Mucosa of gallbladder (tissue), 1 donor: ENCODE measurements at regions not wholly inside any gene's neighbourhood (a gene's known extent, or its start where the extent isn't known, plus 50 kb on each side); places are given as distances from the start of the nearest gene placed in this dataset.

Source experiments
- DNase-seq: peaks from one replicate; pipeline ENCODE4 v3.0.0-alpha.2; 2020; ENCODE audit warnings: low spot score
- donor health status: DM: no; HTN: no; CAD: no.

DNA sequence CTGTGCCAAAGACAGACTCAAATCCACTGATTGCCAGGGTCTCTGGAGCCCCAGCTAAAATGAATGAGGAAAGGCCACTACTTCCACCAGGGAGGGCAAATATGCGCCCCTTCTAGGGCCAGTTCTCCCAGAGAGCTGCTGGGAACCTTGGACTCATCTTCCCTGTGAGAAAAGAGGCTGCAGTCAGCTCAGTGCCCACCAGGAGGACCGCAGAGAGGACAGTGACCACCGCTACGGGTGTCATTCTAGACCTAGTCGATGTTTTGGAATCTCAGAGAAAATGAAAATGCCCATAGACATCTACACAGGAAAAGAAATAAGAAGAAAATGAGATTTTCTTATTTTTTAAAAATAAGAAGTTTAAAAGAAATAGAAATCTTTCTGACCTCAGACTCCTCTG lies 235.1 kb downstream of the UQCRFS1 start:
- no peak for DNase-seq

DNA sequence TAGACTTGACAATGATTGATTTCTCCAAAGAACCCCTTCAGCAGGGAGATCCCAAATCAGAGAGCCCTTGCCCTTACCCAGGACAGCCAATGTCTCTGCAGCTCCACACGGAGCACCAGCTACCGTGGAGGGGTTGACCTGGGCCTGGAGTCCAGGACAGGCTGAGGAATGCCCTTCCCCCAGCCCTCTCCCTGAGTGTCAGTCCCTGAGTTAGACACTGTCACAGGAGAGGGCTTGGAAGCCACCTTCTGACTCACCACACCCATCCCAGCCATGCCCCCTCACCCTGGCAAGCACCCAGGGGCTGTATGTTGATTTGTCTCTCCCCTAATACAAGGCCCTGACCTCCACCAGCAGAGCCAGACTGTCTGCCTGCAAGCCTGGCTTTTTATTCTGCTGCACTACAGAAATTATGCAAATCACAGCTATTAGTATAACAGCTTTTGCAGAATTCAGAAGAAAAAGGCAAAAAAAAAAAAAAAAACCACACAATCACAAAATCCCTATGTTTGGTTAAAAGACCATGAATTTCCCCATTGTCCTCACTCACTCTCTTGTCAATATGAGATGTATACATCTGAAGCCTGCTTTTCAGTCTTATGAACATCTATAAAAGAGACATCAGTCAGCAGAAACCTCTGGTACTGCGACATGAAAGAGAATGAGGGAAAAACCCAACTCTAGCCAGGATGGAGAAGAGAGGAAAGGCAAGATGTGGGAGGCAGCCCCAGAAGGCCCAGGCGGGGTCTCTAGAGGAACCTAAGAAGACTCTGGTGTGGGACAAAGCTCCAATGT lies 240.7 kb downstream of the UQCRFS1 start:
- DNase-seq = no peak

DNA sequence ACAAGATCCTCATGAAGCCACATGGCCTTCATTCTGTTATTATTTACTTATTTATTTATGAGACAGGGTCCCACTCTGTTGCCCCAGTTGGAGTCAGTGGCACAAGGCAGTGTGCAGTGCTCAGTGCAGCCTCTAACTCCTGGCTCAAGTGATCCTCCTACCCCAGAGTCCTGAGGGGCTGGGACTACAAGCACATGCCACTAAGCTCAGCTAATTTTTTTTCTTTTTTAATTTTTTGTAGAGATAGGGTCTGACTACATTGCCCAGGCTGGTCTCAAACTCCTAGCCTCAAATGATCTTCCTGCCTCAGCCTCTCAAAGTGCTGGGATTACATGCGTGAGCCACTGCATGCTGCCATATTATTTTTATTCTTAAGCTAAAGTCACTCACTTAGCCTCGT lies 241.4 kb downstream of the UQCRFS1 start:
- no peak for DNase-seq

DNA sequence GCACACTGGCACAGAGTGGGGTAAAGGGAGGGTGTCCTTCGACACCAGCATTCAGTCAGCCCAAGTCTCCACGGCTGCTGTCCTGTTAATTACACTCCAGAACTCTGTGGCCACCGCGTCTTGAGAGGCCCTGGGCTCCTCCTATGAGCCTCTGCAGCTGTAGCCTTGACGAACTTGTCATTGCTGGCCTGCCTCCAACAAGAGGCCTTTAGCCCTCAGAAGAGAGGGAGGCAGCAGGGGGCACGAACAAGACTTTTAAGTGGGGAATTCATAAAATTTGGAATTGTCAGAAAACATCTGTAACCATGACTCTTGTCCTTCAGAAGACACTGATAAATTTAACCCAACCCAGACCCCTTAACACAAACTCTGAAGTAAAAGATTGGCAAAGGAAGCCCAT lies 241.9 kb downstream of the UQCRFS1 start:
- DNase-seq = no peak

DNA sequence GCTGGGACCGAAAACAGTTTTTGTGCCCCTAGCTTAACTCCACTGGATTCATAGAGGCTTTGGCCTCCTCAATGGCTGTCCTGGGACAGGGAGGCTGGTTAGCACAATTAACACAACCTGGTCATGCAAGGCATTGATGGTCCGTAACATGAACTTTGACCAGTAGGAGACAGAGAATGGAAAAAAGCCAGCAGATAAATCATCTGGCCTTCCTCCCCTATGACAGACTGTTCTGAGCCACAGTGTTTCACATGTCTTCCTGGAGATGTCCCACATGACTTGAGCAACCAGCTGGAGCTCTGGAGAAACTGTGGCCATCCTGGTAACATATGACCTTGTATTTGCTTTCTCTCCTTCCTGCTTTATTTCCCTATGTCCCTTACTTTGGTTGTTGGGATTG lies 244.2 kb downstream of the UQCRFS1 start:
- no peak for DNase-seq

DNA sequence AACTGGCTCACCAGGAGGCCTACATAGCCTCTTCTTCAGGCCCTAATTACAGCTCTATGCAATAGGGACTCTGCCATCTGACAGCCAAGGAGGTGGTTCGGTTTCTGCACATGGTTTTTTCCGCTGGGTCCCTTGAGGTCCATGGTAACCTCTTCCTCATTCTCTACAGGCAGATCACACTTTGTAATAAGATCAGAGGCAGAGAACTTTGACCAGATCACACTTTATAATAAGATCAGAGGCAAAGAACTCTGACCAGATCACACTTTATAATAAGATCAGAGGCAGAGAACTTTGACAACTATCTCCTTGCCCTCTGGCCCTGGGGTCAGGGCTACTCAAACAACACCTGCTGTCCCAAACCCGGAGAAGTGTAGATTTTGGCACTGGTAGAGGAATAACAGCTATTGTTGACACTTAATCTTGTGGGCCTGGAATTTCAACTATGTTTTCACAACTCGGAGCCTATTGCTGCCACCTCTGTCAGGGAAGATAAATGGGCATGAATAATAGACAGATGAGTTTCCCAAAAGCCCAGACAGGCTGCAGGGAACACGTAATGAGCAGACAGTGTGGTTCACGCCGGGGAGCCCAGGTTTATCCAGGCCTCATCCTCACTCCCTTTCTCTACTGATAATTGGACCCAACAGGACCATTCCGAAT lies 246.1 kb downstream of the UQCRFS1 start:
- no peak for DNase-seq

DNA sequence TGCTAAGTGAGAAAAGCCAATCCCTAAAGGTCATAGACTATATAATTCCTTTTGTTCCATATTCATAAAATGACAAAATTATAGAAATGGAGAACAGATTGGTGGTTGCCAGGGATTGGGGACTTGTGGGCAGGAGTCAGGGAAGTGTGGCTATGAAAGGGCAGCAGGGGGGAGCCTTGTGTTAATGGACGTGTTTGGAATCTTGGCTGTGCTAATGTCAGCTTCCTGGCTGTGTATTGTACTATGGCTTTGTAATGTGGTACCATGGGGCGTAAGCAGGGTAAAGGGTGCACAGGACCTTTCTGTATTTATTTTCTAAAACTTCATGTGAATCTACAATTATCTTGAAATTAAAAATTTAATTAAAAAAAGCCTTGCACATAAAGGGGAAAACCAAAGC lies 248.5 kb downstream of the UQCRFS1 start:
- no peak for DNase-seq

DNA sequence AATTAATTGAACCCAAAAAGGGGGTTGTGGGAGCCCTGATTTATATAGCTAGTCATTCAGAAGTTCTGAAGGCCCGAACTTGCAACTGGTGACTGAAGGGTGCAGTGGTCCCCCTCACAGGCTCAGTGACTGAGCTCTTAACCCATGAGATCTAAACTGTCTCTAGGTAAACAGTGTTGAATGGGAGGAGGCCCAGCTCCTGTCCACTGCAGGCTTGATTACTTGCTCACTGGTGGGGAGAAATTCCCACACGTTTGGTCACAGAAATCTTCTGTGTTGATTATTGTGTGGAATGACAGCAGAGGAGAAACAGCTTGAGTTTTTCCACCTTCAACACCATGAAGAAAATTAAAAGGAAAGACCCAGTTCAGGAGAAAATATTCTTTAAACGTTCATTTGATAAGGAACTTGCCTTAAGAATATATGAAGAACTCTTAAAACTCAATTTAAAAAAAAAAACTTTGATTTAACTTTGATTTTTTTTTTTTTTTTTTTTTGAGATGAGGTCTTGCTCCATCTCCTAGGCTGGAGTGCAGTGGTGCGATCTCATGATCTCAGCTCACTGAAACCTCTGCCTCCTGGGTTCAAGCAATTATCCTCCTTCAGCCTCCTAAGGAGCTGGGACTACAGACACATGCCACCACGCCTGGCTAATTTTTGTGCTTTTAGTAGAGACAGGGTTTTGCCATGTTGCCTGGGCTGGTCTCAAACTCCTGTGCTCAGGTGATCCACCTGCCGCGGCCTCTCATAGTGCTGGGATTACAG lies 249.3 kb downstream of the UQCRFS1 start:
- no peak for DNase-seq

DNA sequence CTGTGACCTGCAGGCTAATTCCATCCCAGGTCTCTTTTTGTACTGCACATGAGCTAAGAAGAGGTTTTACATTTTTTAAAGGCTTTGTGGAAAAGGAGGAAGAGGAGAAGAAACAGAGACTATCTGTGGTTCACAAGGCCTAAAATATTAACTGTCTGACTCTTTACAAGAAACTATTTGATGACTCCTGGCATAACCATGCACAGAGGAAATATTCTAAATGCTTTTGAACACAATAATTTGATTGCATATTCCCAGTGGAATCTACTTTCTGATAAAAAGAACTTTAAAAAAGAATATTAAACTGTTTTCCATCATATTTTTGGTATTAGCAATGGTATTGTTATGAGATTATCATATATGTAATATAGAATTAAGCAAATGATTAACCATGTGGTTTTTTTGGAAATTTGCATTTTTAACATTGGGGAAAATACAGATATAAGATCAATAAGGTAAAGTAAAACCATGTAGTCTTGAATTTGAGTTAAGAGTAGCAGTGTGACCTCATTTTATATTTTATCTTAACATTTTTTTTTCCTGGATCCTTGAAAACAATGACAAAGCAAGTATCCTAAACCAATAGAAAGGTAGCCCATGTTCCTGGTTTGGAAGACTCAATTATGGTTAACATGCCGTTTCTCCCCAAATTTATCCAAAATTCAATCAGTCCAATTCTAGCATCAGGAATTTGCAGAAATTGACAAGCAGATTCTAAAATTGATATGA lies 251.0 kb downstream of the UQCRFS1 start:
- DNase-seq = no peak

DNA sequence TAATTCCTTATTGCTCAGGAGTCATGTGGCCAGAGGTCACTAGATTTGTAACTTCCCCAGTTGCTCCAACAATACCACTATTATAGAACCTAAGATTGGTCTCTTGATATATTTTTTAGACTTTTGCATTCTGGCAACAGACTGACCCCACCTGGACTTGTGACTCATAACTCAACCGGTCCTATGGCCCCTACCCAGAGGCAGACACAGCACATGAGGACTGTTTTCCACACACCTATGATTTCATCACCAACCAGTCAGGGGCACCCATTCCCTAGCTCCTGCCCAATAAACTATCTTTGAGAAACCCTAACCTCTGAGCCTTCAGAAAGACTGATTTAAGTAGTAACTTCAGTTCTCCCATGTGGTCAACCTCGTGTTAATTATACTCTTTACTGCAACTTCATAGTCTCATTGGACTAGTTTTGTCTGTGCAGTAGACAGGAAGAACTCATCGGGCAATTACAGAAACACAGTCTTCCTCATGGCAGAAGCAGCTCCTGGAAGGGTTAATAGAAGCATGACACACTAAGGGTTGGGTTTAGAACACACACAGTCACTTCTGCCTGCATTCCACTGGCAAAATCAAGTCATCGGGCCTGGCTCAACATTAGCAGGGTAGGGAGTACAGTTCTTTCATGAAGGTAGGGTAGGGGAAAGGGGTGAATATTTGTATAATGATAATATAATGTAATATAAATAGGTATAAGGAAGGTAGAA lies 251.8 kb downstream of the UQCRFS1 start:
- no peak for DNase-seq

DNA sequence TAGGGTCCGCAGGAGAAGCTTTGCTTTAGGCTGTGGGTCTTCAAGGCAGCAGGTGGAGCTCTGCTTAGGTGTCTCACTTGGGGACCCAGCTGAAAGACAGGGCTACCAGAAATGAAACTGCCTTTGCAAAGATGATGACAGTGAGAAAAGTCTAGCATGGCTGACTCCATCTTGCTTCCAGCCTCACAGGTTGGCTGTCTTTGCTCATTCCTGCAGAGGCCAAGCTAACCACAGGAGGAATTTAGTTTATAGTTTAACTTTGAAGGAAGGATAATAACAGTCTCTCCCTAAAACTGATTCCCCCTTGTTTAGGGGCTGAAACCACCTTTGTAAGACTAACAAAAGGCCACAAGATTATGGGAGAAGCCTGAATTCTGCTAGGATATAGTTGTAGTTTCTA lies 252.4 kb downstream of the UQCRFS1 start:
- no peak for DNase-seq

DNA sequence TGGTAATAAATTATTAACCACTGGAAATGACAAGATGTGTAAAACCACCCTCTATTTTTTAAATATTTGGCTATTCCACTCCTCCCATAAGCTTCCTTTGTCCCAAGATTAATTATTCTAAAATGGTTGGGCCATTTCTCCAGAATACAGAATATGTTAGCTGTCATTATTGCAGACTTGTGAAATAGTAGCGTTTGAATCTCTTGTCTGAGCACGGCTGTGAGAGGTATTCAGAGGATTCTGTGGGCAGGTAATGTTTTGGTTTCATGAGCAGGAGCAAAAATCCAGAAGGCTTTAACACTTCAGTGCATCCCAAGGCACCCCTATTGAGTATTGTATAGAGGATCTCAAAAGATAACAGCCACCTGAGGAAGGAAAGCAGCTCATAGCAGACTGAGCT lies 256.0 kb downstream of the UQCRFS1 start:
- no peak for DNase-seq

DNA sequence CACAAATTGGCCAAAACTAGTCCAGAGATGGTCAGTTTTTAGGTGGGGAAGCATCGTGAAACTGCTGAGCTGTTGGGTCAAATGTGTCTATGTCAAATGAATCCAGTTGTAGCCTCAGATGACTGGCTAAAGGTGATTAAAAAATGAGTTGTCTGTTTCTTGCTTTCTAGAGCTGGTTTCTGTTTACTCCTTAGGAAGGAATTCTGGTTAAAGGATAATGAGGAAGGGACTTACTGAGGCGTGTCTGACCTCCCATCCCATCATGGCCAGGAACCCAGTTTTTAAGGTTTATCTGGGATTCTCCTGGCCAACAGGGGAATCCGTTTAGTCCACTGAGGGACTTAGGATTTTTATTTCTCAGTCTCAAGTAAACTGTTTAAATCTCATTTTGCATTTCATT lies 256.5 kb downstream of the UQCRFS1 start:
- no peak for DNase-seq

DNA sequence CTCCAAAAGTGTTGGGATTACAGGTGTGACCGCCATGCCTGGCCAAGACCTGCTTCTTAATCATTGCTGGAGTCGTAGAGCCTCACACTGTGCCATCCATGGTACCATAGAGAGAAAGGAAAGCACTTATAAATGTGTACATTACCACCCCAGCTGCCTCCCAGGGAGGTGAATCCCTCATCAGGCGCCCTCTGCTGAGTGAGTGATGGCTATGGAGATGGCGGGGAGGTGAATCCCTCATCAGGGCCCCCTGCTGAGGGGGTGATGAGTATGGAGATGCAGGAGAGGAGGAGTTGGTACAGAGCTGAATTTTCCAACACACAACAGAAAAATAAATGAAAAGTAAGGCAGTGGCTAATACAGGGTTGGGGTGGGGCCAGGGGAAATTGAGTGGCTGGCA lies 263.4 kb downstream of the UQCRFS1 start:
- DNase-seq = no peak

DNA sequence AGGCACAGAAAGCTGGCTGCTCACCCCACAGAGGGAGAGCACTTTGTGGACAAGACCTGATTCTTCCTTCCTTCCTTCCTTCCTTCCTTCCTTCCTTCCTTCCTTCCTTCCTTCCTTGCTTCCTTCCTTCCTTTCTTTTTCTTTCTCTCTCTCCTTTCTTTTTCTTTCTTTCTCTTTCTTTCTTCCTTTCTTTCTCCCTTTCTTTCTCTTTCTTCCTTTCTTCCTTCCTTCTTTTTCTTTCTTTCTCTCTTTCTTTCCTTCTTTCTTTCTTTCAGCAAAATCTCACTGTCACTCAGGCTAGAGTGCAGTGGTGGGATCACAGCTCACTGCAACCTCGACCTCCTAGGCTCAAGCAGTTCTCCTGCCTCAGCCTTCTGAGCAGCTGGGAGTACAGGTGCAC lies 263.9 kb downstream of the UQCRFS1 start:
- no peak for DNase-seq

DNA sequence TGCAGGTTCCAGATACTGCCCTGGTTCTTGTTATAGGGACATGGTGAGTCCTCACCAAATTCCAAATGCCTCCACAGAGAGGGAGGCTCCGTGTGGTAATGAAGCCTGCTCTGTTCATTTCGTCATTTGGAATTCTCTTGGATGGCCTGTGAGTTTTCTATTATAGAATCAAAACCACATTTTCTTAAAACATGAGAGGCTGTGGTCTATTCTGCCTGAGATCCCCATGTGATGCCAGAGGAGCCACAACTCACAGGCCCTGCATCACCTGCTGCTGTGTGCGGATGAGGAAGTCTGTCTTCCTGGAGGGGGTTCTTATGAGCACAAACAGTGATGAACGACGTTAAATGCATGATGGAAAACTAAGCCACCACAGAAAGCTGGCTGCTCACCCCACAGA lies 264.4 kb downstream of the UQCRFS1 start:
- DNase-seq = no peak

DNA sequence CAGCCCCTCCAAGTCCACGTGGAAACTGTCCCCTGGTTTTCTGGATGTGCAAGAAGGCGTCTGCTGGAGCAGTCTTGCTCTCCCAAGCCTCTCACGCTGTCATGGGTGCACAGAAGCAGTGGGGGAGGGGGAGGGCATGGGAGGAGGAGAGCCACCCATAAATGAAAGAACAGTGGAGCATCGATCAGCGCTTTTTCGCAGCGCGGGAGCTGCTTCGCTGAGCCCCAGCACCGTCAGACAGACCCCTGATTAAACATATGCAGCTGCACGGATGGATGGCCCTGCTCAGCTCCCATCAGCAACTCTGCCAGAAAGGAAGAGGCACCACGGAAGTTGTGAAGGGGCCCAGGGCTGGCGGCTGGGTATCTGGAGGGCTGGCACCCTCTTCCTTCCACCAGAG lies 264.9 kb downstream of the UQCRFS1 start:
- DNase-seq = no peak

DNA sequence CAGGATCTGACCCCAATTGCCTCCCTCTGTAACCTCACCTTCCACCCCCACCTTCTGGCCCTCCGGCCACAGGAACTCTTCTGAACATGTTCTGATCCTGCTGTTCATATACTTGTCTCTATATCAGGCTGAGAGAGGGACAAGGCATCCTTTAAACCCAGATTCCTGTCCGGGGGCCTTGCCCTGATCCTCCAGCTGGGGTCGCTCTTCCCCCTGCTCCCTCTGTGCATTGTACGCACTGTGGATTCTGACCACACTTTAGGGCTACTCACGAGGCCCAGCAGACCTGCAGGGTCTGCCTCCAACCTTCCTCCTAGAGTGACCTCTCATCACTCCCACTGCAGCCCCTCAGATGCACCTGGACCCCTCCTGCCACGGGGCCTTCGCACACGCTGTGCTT lies 269.3 kb downstream of the UQCRFS1 start:
- DNase-seq = no peak

DNA sequence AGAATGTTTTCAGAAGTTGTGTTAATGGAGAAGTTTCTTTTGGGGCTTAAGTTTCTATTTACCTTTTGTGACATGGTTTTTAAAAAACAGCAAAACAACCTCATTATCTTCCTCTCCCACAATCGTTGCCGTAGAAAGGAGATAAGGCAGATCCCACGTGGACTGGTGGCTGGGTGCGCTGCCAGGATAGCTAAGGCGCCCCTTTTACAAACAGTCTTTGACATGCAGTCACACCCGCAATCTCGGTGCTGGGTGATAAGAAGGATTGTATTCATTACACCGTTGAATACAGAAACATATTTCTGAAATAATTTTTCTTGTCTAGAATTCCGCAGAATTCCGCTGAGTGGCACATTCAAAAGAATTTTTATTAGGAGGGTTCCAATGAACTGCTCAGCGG lies 271.1 kb downstream of the UQCRFS1 start:
- no peak for DNase-seq

DNA sequence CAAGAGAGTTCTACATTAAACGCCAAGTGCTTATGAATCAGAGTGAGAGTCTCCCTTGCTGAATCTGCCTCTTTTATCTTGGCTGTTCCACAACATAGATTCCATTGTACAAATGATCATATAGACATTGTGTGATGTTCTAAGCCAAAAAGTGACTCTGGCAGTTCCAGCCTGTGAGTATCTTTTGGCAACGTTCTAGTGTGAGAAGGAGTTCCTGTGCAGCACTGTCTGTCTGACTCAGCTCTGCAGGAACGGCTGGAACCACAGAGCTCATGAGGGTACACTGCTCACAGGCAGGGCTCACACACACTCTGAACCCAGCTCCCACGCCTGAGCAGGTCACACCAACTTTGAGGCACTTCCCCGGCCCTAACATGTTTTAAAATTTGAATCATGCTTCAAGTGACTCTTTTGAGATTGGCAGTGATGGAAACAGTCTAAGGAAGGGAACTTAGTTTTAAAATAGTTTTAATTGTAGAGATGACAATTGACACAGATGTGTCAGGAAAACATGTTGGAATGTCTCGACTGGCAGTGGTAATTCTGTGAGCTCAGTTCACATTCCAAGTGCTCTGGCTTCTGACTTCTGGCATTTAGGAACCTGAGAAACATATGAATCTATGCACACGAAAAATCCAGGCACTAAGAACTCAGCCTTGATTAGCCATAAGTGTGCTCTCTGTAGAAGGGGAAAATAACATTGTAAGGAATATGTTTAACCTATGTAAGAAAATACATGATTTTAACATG lies 272.0 kb downstream of the UQCRFS1 start:
- no peak for DNase-seq

DNA sequence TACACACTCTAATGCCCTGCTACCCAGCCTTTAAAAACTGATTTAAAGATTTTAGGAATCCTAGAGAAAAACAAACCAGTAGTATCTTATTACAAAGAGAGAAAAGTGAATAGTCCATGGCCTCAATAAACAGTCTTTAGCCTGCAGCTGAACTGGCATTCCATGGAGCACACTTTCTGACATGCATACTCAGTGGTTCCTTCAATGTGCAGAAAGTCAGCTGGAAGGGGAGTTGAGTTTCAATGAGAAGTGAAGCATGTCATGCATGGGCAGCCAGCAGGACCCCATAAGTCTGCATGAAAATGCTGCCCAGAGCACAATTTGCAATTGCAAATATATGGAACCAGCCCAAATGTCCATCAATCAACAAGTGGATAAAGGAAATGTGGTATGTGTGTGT lies 273.7 kb downstream of the UQCRFS1 start:
- no peak for DNase-seq
